H9 (cell line): ENCODE measurements at regions not wholly inside any gene's neighbourhood (a gene's known extent, or its start where the extent isn't known, plus 50 kb on each side); places are given as distances from the start of the nearest gene placed in this dataset.
"Not testable (repeated sequence)": the region's sequence is repeated elsewhere in the genome, so short reads cannot be mapped to it uniquely, and the experiment has no call there.

Experiments
- DNase-seq: peaks from one replicate; pipeline ENCODE4 v3.0.0-alpha.2; 2017
- H2AFZ ChIP-seq: one replicate; pipeline ENCODE4 v1.6.1; 2013; ENCODE audit warnings: mild to moderate bottlenecking, low read length, control low read depth, moderate library complexity
- H2AK5ac ChIP-seq: 2 replicates; pipeline ENCODE4 v1.6.1; 2013; ENCODE audit warnings: low read length, control low read depth, mixed read lengths; ENCODE audit not compliant: insufficient read length
- H2BK120ac ChIP-seq: one replicate; pipeline ENCODE4 v1.6.1; 2013; ENCODE audit warnings: low read depth, mild to moderate bottlenecking, low read length, control low read depth, inconsistent platforms; ENCODE audit not compliant: poor library complexity, severe bottlenecking
- H2BK12ac ChIP-seq: 2 replicates; pipeline ENCODE4 v1.6.1; 2013; ENCODE audit warnings: low read length, control low read depth, mixed read lengths, low read depth; ENCODE audit not compliant: insufficient read length
- H2BK15ac ChIP-seq: 2 replicates; pipeline ENCODE4 v1.6.1; 2013; ENCODE audit warnings: low read depth, low read length, control low read depth
- H2BK20ac ChIP-seq: one replicate; pipeline ENCODE4 v1.6.1; 2013; ENCODE audit warnings: low read depth, mild to moderate bottlenecking, low read length, control low read depth, inconsistent platforms; ENCODE audit not compliant: poor library complexity, severe bottlenecking
- H2BK5ac ChIP-seq: 2 replicates; pipeline ENCODE4 v1.6.1; 2013; ENCODE audit warnings: low read length, control low read depth, mixed read lengths; ENCODE audit not compliant: insufficient read length
- H3K14ac ChIP-seq: 2 replicates; pipeline ENCODE4 v1.6.1; 2013; ENCODE audit warnings: low read length, control low read depth; ENCODE audit not compliant: insufficient read depth
- H3K18ac ChIP-seq: 2 replicates; pipeline ENCODE4 v1.6.1; 2013; ENCODE audit warnings: low read depth, mild to moderate bottlenecking, mixed read lengths, low read length, control low read depth; ENCODE audit not compliant: insufficient read length
- H3K23ac ChIP-seq: 2 replicates; pipeline ENCODE4 v1.6.1; 2013; ENCODE audit warnings: low read length, control low read depth, mixed read lengths, low read depth; ENCODE audit not compliant: insufficient read length
- H3K23me2 ChIP-seq: 2 replicates; pipeline ENCODE4 v1.6.1; 2013; ENCODE audit warnings: low read depth, mild to moderate bottlenecking, mixed read lengths, low read length, control low read depth; ENCODE audit not compliant: insufficient read length, poor library complexity, severe bottlenecking
- H3K27ac ChIP-seq: 2 replicates; pipeline ENCODE4 v1.5.1; 2013; ENCODE audit warnings: low read length, control low read depth, mixed read lengths, low read depth; ENCODE audit not compliant: insufficient read length
- H3K27me3 ChIP-seq: 2 replicates; pipeline ENCODE4 v1.6.1; 2013; ENCODE audit warnings: low read length, control low read depth, inconsistent platforms; ENCODE audit not compliant: insufficient read depth
- H3K4ac ChIP-seq: 2 replicates; pipeline ENCODE4 v1.6.1; 2013; ENCODE audit warnings: low read depth, mild to moderate bottlenecking, control low read depth, inconsistent platforms, low read length, moderate library complexity
- H3K4me1 ChIP-seq: 2 replicates; pipeline ENCODE4 v1.6.1; 2013; ENCODE audit warnings: low read length, control low read depth, inconsistent platforms; ENCODE audit not compliant: insufficient read depth
- H3K4me2 ChIP-seq: 2 replicates; pipeline ENCODE4 v1.6.1; 2013; ENCODE audit warnings: low read length, control low read depth, mixed read lengths; ENCODE audit not compliant: insufficient read length, insufficient read depth
- H3K56ac ChIP-seq: 2 replicates; pipeline ENCODE4 v1.6.1; 2013; ENCODE audit warnings: low read depth, mild to moderate bottlenecking, mixed read lengths, low read length, control low read depth; ENCODE audit not compliant: insufficient read length
- H3K79me1 ChIP-seq: 2 replicates; pipeline ENCODE4 v1.6.1; 2013; ENCODE audit warnings: low read depth, mild to moderate bottlenecking, moderate library complexity, low read length, control low read depth, inconsistent platforms; ENCODE audit not compliant: insufficient read depth, poor library complexity, severe bottlenecking
- H3K79me2 ChIP-seq: 2 replicates; pipeline ENCODE4 v1.6.1; 2013; ENCODE audit warnings: low read length, control low read depth, inconsistent platforms; ENCODE audit not compliant: insufficient read depth
- H3K9ac ChIP-seq: 2 replicates; pipeline ENCODE4 v1.6.1; 2013; ENCODE audit warnings: low read length, control low read depth, mixed read lengths; ENCODE audit not compliant: insufficient read length; ENCODE audit errors: extremely low read depth
- H3K9me3 ChIP-seq: one replicate; pipeline ENCODE4 v1.6.1; 2013; ENCODE audit warnings: low read depth, low read length, inconsistent platforms; ENCODE audit not compliant: control insufficient read depth
- H3T11ph ChIP-seq: one replicate; pipeline ENCODE4 v1.6.1; 2013; ENCODE audit warnings: mild to moderate bottlenecking, low read length, control low read depth, inconsistent platforms
- H4K20me1 ChIP-seq: one replicate; pipeline ENCODE4 v1.6.1; 2013; ENCODE audit not compliant: control insufficient read depth, insufficient read length, insufficient read depth
- H4K5ac ChIP-seq: 2 replicates; pipeline ENCODE4 v1.6.1; 2013; ENCODE audit warnings: low read depth, mild to moderate bottlenecking, mixed read lengths, low read length, control low read depth; ENCODE audit not compliant: insufficient read length
- H4K8ac ChIP-seq: replicated peaks from 2 replicates; pipeline ENCODE4 v1.6.1; 2013; ENCODE audit warnings: low read length, control low read depth, mixed read lengths, low read depth; ENCODE audit not compliant: insufficient read length
- H4K91ac ChIP-seq: 2 replicates; pipeline ENCODE4 v1.6.1; 2013; ENCODE audit warnings: low read depth, mild to moderate bottlenecking, moderate library complexity, mixed read lengths, low read length, control low read depth; ENCODE audit not compliant: insufficient read length
- H3K27ac Mint-ChIP-seq, 3 experiments: 2 replicates in 2 of 3; 3 replicates in 1 of 3; pipeline ENCODE4 v1.8.0; 2020 to 2021; ENCODE audit warnings: mixed read lengths in 3 of 3, mild to moderate bottlenecking in 1 of 3, moderate library complexity in 1 of 3
- H3K27me3 Mint-ChIP-seq: 2 replicates; pipeline ENCODE4 v1.8.0; 2021; ENCODE audit warnings: low read depth, mild to moderate bottlenecking, moderate library complexity, mixed read lengths
- H3K36me3 Mint-ChIP-seq, 3 experiments: 2 replicates in 2 of 3; 3 replicates in 1 of 3; pipeline ENCODE4 v1.8.0; 2020 to 2021; ENCODE audit warnings: low read depth in 3 of 3, mixed read lengths in 3 of 3; ENCODE audit not compliant: insufficient read depth in 1 of 3
- H3K4me1 Mint-ChIP-seq, 2 experiments: 2 replicates each; pipeline ENCODE4 v1.8.0; 2020; ENCODE audit warnings: mixed read lengths in 2 of 2
- H3K4me3 Mint-ChIP-seq, 2 experiments: 2 replicates in 1 of 2; 3 replicates in 1 of 2; pipeline ENCODE4 v1.8.0; 2020 to 2021; ENCODE audit warnings: mild to moderate bottlenecking in 2 of 2, mixed read lengths in 2 of 2, moderate library complexity in 1 of 2
- H3K9me3 Mint-ChIP-seq, 2 experiments: 2 replicates in 1 of 2; 3 replicates in 1 of 2; pipeline ENCODE4 v1.8.0; 2020; ENCODE audit warnings: mild to moderate bottlenecking in 2 of 2, mixed read lengths in 2 of 2, moderate library complexity in 1 of 2
- WGBS: extraction: QIAGEN DNeasy Blood & Tissue Kit; methylation state at CpG from one replicate; pipeline ENCODE4 v1.1.7; 2013; ENCODE audit warnings: missing lambda C conversion rate, low lambda C conversion rate, mixed read lengths; ENCODE audit not compliant: insufficient read length; ENCODE audit errors: extremely low coverage; 5-methylcytosine and 5-hydroxymethylcytosine counted together

- H3K9ac ChIP-seq, H3K4me2 ChIP-seq, H4K20me1 ChIP-seq, DNase-seq, H3K4ac ChIP-seq, H3K4me1 ChIP-seq, H4K5ac ChIP-seq, H3K4me1 Mint-ChIP-seq, H2BK15ac ChIP-seq, H3K27ac ChIP-seq, H3K27me3 Mint-ChIP-seq, H2BK5ac ChIP-seq, H3K9me3 ChIP-seq, H2AK5ac ChIP-seq, H3K18ac ChIP-seq, H4K8ac ChIP-seq, H3K79me1 ChIP-seq, H3K27ac Mint-ChIP-seq, H3T11ph ChIP-seq, H2BK20ac ChIP-seq, H3K23ac ChIP-seq, H4K91ac ChIP-seq, H3K27me3 ChIP-seq, H2BK120ac ChIP-seq, H3K23me2 ChIP-seq, H2BK12ac ChIP-seq, H3K4me3 Mint-ChIP-seq, H3K79me2 ChIP-seq, H2AFZ ChIP-seq, H3K14ac ChIP-seq, H3K36me3 Mint-ChIP-seq, H3K9me3 Mint-ChIP-seq, H3K56ac ChIP-seq: not testable (repeated sequence)
- WGBS: no CpG with 5 or more reads among the region's 4 CpGs
Measured at GRCh38 chr18:10616714-10617113, 90.9 kb downstream of the NAPG start.

GRCh38 chr18:10618797-10619196 lies 93.0 kb downstream of the NAPG start:
- not testable (repeated sequence) for H3K27me3 ChIP-seq, H3K79me2 ChIP-seq, H2BK120ac ChIP-seq, H3K4me1 Mint-ChIP-seq, H2BK5ac ChIP-seq, H3K27ac Mint-ChIP-seq, H2AK5ac ChIP-seq, H3K9me3 ChIP-seq, H3K56ac ChIP-seq, H3K4me1 ChIP-seq, H2AFZ ChIP-seq, H3K18ac ChIP-seq, H4K8ac ChIP-seq, H3K14ac ChIP-seq, H3T11ph ChIP-seq, H3K4me2 ChIP-seq, H3K4ac ChIP-seq, H3K9ac ChIP-seq, H4K20me1 ChIP-seq, H3K9me3 Mint-ChIP-seq, H4K5ac ChIP-seq, DNase-seq, H4K91ac ChIP-seq, H3K27me3 Mint-ChIP-seq, H3K4me3 Mint-ChIP-seq, H2BK20ac ChIP-seq, H3K23me2 ChIP-seq, H3K36me3 Mint-ChIP-seq, H3K27ac ChIP-seq, H2BK15ac ChIP-seq, H2BK12ac ChIP-seq, H3K79me1 ChIP-seq, H3K23ac ChIP-seq
- WGBS: no CpG with 5 or more reads among the region's 4 CpGs

- H3K4ac ChIP-seq, H3K27ac ChIP-seq, H4K8ac ChIP-seq, H3K4me2 ChIP-seq, H3K9me3 ChIP-seq, H3K56ac ChIP-seq, H3K23ac ChIP-seq, H2AK5ac ChIP-seq, H2AFZ ChIP-seq, H3K36me3 Mint-ChIP-seq, H4K20me1 ChIP-seq, H3T11ph ChIP-seq, H3K4me3 Mint-ChIP-seq, H2BK5ac ChIP-seq, H2BK120ac ChIP-seq, H3K27me3 ChIP-seq, H2BK20ac ChIP-seq, H3K14ac ChIP-seq, DNase-seq, H3K4me1 ChIP-seq, H3K9me3 Mint-ChIP-seq, H3K23me2 ChIP-seq, H2BK15ac ChIP-seq, H4K5ac ChIP-seq, H3K18ac ChIP-seq, H3K27ac Mint-ChIP-seq, H3K79me1 ChIP-seq, H3K79me2 ChIP-seq, H4K91ac ChIP-seq, H3K9ac ChIP-seq, H2BK12ac ChIP-seq, H3K27me3 Mint-ChIP-seq, H3K4me1 Mint-ChIP-seq: not testable (repeated sequence)
- no CpG with 5 or more reads among the region's 2 CpGs for WGBS
Measured at GRCh38 chr18:10619280-10619679, 93.5 kb downstream of the NAPG start.
